ENCODE measurements at regions not wholly inside any gene's neighbourhood (a gene's known extent, or its start where the extent isn't known, plus 50 kb on each side); places are given as distances from the start of the nearest gene placed in this dataset.

GRCh38 chr4:189185810-189186432 is 754.8 kb upstream of the FRG1 start:
- TF ChIP-seq, protein P1, sequence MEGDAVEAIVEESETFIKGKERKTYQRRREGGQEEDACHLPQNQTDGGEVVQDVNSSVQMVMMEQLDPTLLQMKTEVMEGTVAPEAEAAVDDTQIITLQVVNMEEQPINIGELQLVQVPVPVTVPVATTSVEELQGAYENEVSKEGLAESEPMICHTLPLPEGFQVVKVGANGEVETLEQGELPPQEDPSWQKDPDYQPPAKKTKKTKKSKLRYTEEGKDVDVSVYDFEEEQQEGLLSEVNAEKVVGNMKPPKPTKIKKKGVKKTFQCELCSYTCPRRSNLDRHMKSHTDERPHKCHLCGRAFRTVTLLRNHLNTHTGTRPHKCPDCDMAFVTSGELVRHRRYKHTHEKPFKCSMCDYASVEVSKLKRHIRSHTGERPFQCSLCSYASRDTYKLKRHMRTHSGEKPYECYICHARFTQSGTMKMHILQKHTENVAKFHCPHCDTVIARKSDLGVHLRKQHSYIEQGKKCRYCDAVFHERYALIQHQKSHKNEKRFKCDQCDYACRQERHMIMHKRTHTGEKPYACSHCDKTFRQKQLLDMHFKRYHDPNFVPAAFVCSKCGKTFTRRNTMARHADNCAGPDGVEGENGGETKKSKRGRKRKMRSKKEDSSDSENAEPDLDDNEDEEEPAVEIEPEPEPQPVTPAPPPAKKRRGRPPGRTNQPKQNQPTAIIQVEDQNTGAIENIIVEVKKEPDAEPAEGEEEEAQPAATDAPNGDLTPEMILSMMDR (IDR thresholded peaks at IDR 0.05; ENCODE audit: low read depth, low read length): no peak
- no peak overlapping the region for H3K4me3 ChIP-seq (ENCODE audit: low read depth, low read length)

DNA sequence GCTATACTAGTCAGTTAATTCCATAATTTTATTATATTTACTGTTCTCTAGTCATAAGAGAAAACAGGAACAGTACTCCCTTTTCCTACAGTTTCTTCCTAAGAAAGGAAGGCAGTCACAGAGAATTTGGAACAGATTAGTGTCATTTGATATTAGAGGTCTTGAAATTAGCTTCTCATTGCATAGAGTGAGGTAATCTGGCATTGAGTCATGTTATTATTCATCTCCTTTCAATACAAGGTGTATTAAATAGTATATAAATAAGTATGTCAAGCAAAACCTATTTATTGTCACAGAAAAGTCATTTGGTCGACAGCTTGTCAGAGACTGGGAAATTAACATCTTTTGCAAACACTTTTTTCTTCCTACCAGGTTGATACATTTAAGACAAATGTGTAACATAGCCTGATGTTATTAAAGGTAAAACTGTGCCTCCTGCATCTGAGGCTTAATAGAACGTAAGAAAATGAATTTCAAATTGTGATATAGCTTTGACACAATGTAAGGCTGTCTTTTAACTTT is 753.1 kb upstream of the FRG1 start:
- TF ChIP-seq, protein P1 (IDR thresholded peaks at IDR 0.05; ENCODE audit: low read depth, low read length): no peak
- no peak overlapping the region for H3K4me3 ChIP-seq (ENCODE audit: low read depth, low read length)

DNA sequence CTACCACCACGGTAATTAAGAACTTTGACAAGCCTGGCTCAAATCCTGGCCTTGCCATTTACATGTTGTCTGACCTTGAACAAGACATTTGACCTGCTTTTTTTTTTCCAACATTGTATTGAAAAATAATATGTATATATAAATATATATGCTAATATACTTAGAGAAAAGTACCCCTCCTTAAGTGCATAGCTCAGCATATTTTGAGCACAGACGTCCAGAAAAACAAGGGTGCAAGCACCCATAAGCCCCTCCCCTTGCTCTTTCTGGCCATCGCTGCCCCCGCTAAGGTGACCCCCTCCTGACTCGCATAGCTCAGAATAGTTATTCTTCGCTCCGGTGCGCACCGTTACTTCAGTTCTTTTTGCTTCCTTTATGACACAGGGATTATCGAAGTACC is 742.0 kb upstream of the FRG1 start:
- TF ChIP-seq, protein P1 (IDR thresholded peaks at IDR 0.05; ENCODE audit: low read depth, low read length): no peak
- no peak overlapping the region for H3K4me3 ChIP-seq (ENCODE audit: low read depth, low read length)

DNA sequence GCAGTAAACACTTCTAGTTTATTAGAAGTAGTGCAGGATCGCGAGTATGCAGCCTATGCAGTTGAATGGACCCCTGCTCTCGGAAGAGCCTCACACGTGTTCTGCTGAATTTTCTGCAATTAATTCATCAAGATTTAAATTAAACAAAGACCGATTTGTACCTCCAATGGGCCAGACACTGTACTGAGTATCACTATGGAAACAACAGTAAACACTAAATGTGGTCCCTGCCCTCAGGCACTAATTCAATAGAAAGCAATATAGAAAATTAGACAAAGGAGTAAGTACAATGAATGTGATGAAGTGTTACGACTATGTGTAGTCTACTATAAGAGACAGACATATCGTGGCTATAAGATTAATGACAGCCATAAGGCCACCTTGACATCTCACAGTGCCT is 740.3 kb upstream of the FRG1 start:
- TF ChIP-seq, protein P1 (IDR thresholded peaks at IDR 0.05; ENCODE audit: low read depth, low read length): no peak
- no peak overlapping the region for H3K4me3 ChIP-seq (ENCODE audit: low read depth, low read length)

DNA sequence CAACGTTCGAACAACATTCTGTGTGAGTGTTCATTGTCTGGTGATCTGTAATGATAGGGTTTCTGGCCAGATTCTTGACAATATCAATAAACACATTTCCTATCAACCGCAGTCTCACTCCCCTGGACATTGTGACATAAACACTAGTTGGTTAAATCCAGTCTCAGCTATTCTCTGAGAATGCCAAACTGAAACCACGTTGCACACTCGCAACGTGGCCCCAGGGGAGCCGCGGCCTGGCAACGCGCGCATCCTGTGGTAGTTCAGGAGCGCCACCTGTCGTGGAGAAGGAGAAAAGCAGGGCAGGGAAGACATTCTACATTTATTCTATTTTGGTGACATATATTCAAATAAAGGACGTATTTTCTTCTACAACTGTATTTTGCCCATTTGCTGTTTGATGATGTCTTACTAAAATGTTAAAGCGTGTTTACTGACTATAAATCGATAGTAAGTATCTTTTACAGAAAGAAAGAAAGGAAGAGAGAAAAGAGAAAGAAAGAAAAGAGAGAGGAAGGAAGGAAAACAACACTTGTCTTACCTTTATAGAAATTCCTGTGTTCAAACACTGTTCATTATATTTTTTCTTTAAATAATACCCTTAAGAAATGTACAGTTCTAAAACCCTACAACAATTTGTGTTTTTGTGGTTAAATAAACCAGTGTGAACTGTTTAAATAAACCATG is 738.3 kb upstream of the FRG1 start:
- H3K4me3 ChIP-seq (ENCODE audit: low read depth, low read length): peak overlapping the region; percentile 45
- TF ChIP-seq, protein P1 (IDR thresholded peaks at IDR 0.05; ENCODE audit: low read depth, low read length): peak; percentile 87

- TF ChIP-seq, protein P1 (IDR thresholded peaks at IDR 0.05; ENCODE audit: low read depth, low read length): no peak
- H3K4me3 ChIP-seq (ENCODE audit: low read depth, low read length): peak overlapping the region; percentile 45
Measured at GRCh38 chr4:189202869-189203271, 737.8 kb upstream of the FRG1 start.

GRCh38 chr4:189204616-189205015 is 736.1 kb upstream of the FRG1 start:
- H3K4me3 ChIP-seq (ENCODE audit: low read depth, low read length): no peak overlapping the region
- TF ChIP-seq, protein P1 (IDR thresholded peaks at IDR 0.05; ENCODE audit: low read depth, low read length): no peak

Measured in WI38 (cell line).